Neural cell (in vitro differentiated cells): ENCODE measurements at regions not wholly inside any gene's neighbourhood (a gene's known extent, or its start where the extent isn't known, plus 50 kb on each side); places are given as distances from the start of the nearest gene placed in this dataset.
"Not testable (repeated sequence)": the region's sequence is repeated elsewhere in the genome, so short reads cannot be mapped to it uniquely, and the experiment has no call there.

Experiments
- H2AFZ ChIP-seq: fragments of 200-600, 300-800 bp; sonication (generic), shearing (Covaris generic); 2 replicates; pipeline ENCODE4 v1.6.0; 2014; ENCODE audit warnings: low read depth, mild to moderate bottlenecking, antibody characterized with exemption, low read length, moderate library complexity
- H3F3A ChIP-seq: fragments of 200-600 bp; shearing (Covaris generic); 2 replicates; pipeline ENCODE4 v1.6.1; 2016; ENCODE audit warnings: mild to moderate bottlenecking, moderate library complexity, mixed read lengths, antibody characterized with exemption, low read length; ENCODE audit not compliant: insufficient read depth, poor library complexity, severe bottlenecking
- H3K27ac ChIP-seq: fragments of 200-600, 300-800 bp; sonication (generic), shearing (Covaris generic); 2 replicates; pipeline ENCODE4 v1.5.1; 2014; ENCODE audit warnings: mild to moderate bottlenecking, low read length, moderate library complexity
- H3K27me3 ChIP-seq: fragments of 300-800, 200-600 bp; sonication (generic), shearing (Covaris generic); 2 replicates; pipeline ENCODE4 v1.6.0; 2014; ENCODE audit warnings: mild to moderate bottlenecking, low read depth, low read length, moderate library complexity; ENCODE audit not compliant: insufficient read depth
- H3K36me3 ChIP-seq: fragments of 300-800, 200-600 bp; sonication (generic), shearing (Covaris generic); 2 replicates; pipeline ENCODE4 v1.5.1; 2014; ENCODE audit warnings: mild to moderate bottlenecking, antibody characterized with exemption, low read length, moderate library complexity; ENCODE audit not compliant: insufficient read depth
- H3K4me2 ChIP-seq: fragments of 300-800, 200-600 bp; sonication (generic), shearing (Covaris generic); 2 replicates; pipeline ENCODE4 v1.6.0; 2014; ENCODE audit warnings: mild to moderate bottlenecking, low read length
- H3K4me3 ChIP-seq: fragments of 300-800, 200-600 bp; sonication (generic), shearing (Covaris generic); 2 replicates; pipeline ENCODE4 v1.5.1; 2014; ENCODE audit warnings: mild to moderate bottlenecking, low read length, moderate library complexity
- H3K79me2 ChIP-seq: fragments of 200-600 bp; shearing (Covaris generic); replicated peaks from 2 replicates; pipeline ENCODE4 v1.6.0; 2014; ENCODE audit warnings: mild to moderate bottlenecking, low read length, moderate library complexity; ENCODE audit not compliant: insufficient read depth
- H3K9ac ChIP-seq: fragments of 300-800, 200-600 bp; sonication (generic), shearing (Covaris generic); 2 replicates; pipeline ENCODE4 v1.6.1; 2016; ENCODE audit warnings: mild to moderate bottlenecking, low read length, mixed read lengths
- H3K9me2 ChIP-seq: fragments of 200-600 bp; shearing (Covaris generic); 2 replicates; pipeline ENCODE4 v1.6.1; 2016; ENCODE audit warnings: mild to moderate bottlenecking, low read length, mixed read lengths; ENCODE audit not compliant: insufficient read depth
- H3K9me3 ChIP-seq: fragments of 200-600, 300-800 bp; sonication (generic), shearing (Covaris generic); 2 replicates; pipeline ENCODE4 v1.6.1; 2016; ENCODE audit warnings: mild to moderate bottlenecking, mixed run types, low read length, moderate library complexity, mixed read lengths
- H4K20me1 ChIP-seq: fragments of 200-600 bp; shearing (Covaris generic); 2 replicates; pipeline ENCODE4 v1.6.1; 2016; ENCODE audit warnings: mild to moderate bottlenecking, mixed run types; ENCODE audit not compliant: insufficient read depth
- CTCF ChIP-seq: fragments of 450-650 bp; IDR thresholded peaks from 2 replicates; pipeline ENCODE4 v1.5.1; 2014; ENCODE audit warnings: antibody characterized with exemption, mild to moderate bottlenecking, moderate library complexity; ENCODE audit not compliant: poor library complexity, severe bottlenecking
- EP300 ChIP-seq: fragments of 450-650 bp; conservative IDR thresholded peaks from 2 replicates; pipeline ENCODE4 v1.6.1; 2014; ENCODE audit warnings: antibody characterized with exemption, mild to moderate bottlenecking, moderate library complexity; ENCODE audit not compliant: poor library complexity, severe bottlenecking
- EZH2 ChIP-seq: fragments of 200-600, 300-800 bp; shearing (Covaris generic), sonication (generic); IDR thresholded peaks from 2 replicates; pipeline ENCODE4 v1.6.1; 2014; ENCODE audit warnings: antibody characterized with exemption, low read length, borderline replicate concordance, mild to moderate bottlenecking; ENCODE audit not compliant: insufficient read depth, poor library complexity, severe bottlenecking
- POLR2AphosphoS5 ChIP-seq: IDR thresholded peaks from 2 replicates; pipeline ENCODE4 v1.6.1; 2012
- RAD21 ChIP-seq: fragments of 450-650 bp; conservative IDR thresholded peaks from 2 replicates; pipeline ENCODE4 v1.6.1; 2014; ENCODE audit warnings: antibody characterized with exemption, mild to moderate bottlenecking, moderate library complexity
- REST ChIP-seq: IDR thresholded peaks from 2 replicates; pipeline ENCODE4 v1.6.1; 2012; ENCODE audit warnings: borderline replicate concordance
- SMC3 ChIP-seq: fragments of 450-650 bp; conservative IDR thresholded peaks from 2 replicates; pipeline ENCODE4 v1.6.1; 2014; ENCODE audit warnings: antibody characterized with exemption, mild to moderate bottlenecking, moderate library complexity; ENCODE audit not compliant: poor library complexity
- TAF1 ChIP-seq: IDR thresholded peaks from 2 replicates; pipeline ENCODE4 v1.6.1; 2012; ENCODE audit warnings: low read depth

GRCh38 chr6:8170245-8170644, 67.9 kb upstream of the EEF1E1 start:
- Histone ChIP-seq H3K9me2 (no peaks in the 10 kb centered on the region), H3K27ac (no peak overlapping the region), H4K20me1 (no peaks in the 10 kb centered on the region), H3K27me3 (no peaks in the 10 kb centered on the region), H3K36me3 (no peaks in the 10 kb centered on the region), H3K9me3 (no peaks in the 10 kb centered on the region), H3K4me3 (no peak overlapping the region), H3K9ac (no peak overlapping the region), H3K4me2 (no peak overlapping the region), H3F3A (no peaks in the 10 kb centered on the region), H2AFZ (no peak overlapping the region), H3K79me2 (no peaks in the 10 kb centered on the region)
- TF ChIP-seq REST (no peak), SMC3 (no peak), EP300 (no peak), CTCF (no peak), TAF1 (no peak), POLR2AphosphoS5 (no peak), RAD21 (no peak)

- Histone ChIP-seq H3K79me2 (no peaks in the 10 kb centered on the region), H3F3A (no peaks in the 10 kb centered on the region), H3K9me3 (no peaks in the 10 kb centered on the region), H3K4me3 (no peak overlapping the region), H3K4me2 (no peak overlapping the region), H4K20me1 (no peaks in the 10 kb centered on the region), H3K27me3 (no peaks in the 10 kb centered on the region), H3K9ac (no peak overlapping the region), H3K36me3 (no peaks in the 10 kb centered on the region), H2AFZ (no peak overlapping the region), H3K27ac (no peak overlapping the region), H3K9me2 (no peaks in the 10 kb centered on the region)
- TF ChIP-seq CTCF, result no peak
- TF ChIP-seq SMC3, result no peak
- no peak for TF ChIP-seq EZH2
- no peak for TF ChIP-seq RAD21
- no peak for TF ChIP-seq EP300
- no peak for TF ChIP-seq TAF1
These were observed 63.8 kb upstream of the EEF1E1 start for GRCh38 chr6:8166156-8166555.

- not testable (repeated sequence) for H3K27me3 ChIP-seq, H4K20me1 ChIP-seq, H2AFZ ChIP-seq, H3K9ac ChIP-seq, H3K36me3 ChIP-seq, H3K4me3 ChIP-seq, H3K79me2 ChIP-seq, H3F3A ChIP-seq, H3K9me3 ChIP-seq, H3K4me2 ChIP-seq, H3K9me2 ChIP-seq, H3K27ac ChIP-seq
These were observed 62.7 kb upstream of the EEF1E1 start for GRCh38 chr6:8165008-8165407.

- H3K4me2 ChIP-seq, H3K27ac ChIP-seq, H4K20me1 ChIP-seq, H3K4me3 ChIP-seq, H3K36me3 ChIP-seq, H3K27me3 ChIP-seq, H3K9me3 ChIP-seq, H3K9ac ChIP-seq, H2AFZ ChIP-seq, H3K79me2 ChIP-seq, H3F3A ChIP-seq, H3K9me2 ChIP-seq: not testable (repeated sequence)
These were observed 61.9 kb upstream of the EEF1E1 start for GRCh38 chr6:8164281-8164680.
